Effector CD8-positive, alpha-beta T cell (primary cell): ENCODE measurements at regions not wholly inside any gene's neighbourhood (a gene's known extent, or its start where the extent isn't known, plus 50 kb on each side); places are given as distances from the start of the nearest gene placed in this dataset.

Source experiments
- DNase-seq: peaks from one replicate; lab custom pipeline; 2025; lab: John Stamatoyannopoulos, UW

DNA sequence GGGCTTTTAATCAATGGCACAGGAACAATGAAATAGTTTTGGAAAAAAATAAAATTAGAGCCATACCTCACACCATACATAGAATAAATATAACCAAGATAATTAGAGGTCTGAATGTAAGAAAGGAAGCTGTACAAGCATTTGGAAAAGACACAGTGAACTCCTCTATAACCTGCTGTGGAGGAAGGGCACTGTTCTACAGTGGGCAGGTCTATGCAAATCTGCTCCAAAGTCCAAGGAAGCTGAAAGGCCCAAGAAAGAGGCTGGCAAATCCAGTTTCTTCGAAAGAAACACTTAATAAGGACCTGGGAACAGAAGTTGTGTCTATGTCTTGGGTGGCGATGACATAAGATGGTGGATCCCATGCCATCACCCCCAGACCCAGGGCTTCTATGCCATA is 169.4 kb upstream of the RALGAPA2 start:
- no peak for DNase-seq

GRCh38 chr20:20877079-20877478 is 164.6 kb upstream of the RALGAPA2 start:
- DNase-seq, result no peak

GRCh38 chr20:20875716-20876115 is 163.3 kb upstream of the RALGAPA2 start:
- DNase-seq, result no peak

DNA sequence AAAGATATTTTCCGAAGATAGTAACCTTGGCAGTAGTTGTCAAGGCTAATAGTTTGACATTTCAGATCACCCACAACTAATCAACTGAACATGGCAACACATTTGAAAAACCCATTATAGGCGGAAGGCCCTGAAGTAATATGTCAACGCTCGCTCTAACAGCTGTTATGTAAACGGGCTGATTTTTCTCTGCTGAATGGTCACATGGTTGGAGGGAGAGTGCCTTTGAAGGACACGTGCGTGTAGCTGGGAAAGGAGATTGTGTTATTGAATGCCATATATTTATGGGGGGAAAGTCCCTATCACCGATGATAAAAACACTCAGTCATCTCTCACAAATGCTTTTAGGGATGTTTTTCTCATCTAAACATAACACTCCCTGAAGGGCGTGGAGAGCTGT is 160.0 kb upstream of the RALGAPA2 start:
- no peak for DNase-seq

DNA sequence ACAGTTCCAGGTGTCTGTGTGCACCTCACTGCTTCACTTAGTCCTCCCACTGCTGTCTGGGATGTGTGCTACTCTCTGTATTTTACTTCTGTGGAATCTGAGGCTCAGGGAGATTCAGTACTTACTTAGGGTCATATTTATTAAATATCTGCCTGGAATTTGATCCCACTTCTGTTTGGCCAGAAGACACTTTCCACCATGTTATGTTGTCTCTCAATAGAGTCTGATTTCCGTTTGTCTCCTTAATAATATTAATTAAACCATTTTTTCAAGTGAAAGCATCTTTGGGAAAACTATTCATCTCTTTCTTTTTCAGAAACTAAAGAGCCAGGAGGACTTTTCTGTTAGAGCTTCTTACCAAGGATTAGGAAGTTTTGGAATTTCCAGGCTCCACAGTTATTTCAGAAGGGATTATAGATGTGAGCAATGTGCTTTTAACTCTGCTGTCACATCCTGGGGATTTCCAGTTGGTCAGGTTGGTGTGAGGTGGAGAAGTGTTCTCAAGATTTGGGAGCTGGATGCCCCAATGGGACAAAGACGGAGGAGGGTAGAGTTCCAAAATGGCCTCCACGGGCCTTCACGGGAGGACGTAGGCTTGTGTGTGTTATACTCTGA is 156.8 kb upstream of the RALGAPA2 start:
- no peak for DNase-seq

DNA sequence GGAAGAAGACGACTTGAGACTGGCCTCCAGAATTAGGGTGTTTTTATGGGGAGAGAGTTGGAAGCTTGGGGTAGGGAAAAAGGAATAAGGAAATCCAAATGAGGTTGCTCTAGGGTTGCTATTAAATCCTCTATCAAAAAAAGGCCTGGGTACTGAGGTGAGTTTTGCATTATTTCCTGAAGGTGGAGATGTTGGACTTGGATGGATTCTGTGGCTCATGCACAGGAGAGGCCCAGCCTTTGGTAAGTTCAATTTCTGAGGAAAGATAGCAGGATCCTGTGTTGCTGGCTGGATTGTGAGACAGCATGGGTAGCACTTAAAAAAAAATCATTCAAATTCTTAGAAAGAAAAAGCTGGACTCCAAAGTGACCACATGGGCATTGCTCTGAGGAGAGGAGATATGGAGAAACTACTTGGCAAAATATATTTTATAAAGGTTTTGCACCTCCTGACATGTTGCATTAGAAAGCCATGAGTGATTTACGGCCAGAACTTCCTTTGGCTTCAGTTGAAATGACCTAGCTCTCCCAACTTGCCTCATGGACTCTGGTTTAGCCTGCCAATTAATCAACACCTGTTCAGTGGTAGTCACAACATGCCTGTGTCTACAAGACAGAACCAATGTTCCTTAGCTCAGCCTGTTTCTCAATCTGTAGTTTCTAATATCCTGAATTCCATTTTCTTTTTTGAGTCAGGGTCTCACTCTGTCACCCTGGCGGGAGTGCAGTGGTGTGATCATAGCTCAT is 152.1 kb upstream of the RALGAPA2 start:
- no peak for DNase-seq

DNA sequence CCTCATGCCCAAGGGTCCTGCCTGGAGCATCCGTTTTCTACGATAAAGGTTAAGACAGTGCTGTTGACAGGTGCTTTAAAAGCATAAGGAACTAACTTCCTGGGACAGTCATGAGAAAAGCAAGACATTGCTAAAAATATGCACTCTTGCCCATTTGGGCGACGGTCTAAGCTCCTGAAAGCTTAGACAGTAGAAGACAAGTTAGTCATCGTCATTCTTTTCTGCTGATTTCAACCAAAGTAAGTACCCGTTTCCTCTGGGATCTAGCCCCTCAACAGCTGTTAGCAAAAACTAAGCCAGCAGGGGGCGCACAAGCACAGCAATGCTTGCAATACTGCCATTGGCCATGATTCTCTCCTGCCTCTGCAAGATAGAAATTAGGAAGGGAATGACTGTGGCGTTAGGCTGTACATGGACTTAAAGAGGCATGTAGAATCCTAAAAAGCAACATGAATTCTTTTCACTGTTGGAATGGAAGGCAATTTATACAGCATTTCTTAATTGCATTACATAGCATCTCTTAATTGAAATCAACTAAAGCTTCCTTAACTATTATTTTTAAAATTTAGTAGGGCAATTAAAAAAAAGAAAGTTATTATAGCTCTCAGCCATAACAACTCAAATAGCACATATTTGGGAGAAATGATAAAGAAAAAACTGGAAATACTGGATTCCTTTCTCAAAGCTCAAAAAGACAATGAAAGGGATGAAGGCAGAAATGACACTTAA is 147.8 kb upstream of the RALGAPA2 start:
- peak; percentile 71 for DNase-seq

DNA sequence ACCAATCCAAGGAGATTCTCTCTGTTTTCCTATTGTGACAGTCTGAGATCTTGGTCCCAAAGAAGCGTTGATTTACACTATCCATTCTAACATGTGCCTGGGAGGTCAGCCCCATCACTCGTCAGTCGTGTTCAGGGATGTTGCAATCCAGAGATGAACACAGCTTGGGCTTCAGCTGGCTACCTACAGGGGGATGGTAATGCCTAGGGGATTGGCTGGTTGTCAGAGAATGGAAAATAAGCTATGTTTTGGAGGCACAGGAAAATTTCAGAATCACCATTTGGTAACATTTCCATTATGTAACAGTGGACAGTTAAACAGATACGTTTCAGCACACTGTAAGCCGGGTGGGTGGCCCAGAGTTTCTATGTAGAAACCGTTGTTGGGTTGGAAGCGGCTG is 147.1 kb upstream of the RALGAPA2 start:
- no peak for DNase-seq

- DNase-seq, result no peak
These were observed 144.5 kb upstream of the RALGAPA2 start for GRCh38 chr20:20856956-20857355.

DNA sequence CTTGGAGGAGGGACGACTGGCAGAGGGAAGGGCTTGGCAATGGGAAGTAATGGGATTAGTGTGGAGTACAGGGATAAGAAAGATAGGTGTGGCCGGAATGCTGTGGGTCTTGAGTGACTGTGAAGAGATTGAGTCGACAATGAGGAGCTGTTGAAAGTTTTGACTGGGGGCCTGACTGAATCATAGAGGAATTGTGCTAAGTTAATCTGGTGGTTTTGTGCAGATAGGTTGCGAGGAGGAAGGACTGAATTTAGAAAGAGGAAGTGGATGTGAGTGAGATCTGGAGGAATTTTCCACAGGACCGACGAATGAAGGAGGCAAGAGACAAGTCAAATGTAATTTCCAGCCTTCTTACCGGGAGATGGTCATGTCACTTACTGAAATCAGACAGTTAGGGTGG is 143.9 kb upstream of the RALGAPA2 start:
- DNase-seq, result no peak

DNA sequence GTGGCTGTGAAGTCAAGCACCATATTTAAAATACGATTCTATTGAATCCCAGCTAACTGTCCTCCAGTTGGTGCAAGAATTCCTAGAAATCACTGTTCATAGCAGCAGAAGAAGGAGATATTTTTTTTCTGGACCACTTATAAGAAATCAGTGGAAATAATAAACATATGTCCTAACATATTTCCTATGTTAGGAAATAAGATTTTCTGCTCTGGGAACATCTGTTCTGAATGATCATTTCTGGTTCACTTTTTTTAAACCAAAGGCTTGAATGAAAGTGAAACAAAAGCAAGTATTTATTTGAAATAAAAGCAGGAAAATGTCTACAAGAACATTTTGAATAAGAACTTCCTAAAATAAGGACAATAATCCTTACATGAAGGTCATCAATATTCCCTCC is 138.9 kb upstream of the RALGAPA2 start:
- no peak for DNase-seq

GRCh38 chr20:20850407-20850806 is 138.0 kb upstream of the RALGAPA2 start:
- no peak for DNase-seq

GRCh38 chr20:20849161-20849560 is 136.7 kb upstream of the RALGAPA2 start:
- no peak for DNase-seq

GRCh38 chr20:20847814-20848213 is 135.4 kb upstream of the RALGAPA2 start:
- DNase-seq, result no peak

DNA sequence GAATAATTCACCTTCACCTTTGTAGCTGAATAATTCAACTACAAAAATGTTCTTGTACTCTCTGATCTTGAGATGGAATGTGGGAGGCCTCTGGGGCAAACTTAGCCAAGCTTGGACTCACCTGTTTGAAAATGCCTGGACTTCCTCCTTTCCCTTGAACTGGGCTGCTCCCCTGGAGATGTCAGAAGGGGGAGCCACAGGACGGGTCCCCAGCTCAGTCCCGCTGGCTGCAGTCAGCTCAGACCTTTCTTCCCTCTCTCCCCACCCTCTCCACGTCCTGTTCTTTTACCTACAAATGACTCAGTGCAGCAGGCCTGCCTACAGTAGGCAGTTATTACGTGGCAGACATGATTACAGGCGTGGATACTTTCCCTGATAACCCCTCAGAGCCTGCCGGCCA is 131.5 kb upstream of the RALGAPA2 start:
- DNase-seq, result no peak

- no peak for DNase-seq
These were observed 127.3 kb upstream of the RALGAPA2 start for GRCh38 chr20:20839771-20840170.

- DNase-seq, result no peak
These were observed 125.2 kb upstream of the RALGAPA2 start for GRCh38 chr20:20837574-20838021.

DNA sequence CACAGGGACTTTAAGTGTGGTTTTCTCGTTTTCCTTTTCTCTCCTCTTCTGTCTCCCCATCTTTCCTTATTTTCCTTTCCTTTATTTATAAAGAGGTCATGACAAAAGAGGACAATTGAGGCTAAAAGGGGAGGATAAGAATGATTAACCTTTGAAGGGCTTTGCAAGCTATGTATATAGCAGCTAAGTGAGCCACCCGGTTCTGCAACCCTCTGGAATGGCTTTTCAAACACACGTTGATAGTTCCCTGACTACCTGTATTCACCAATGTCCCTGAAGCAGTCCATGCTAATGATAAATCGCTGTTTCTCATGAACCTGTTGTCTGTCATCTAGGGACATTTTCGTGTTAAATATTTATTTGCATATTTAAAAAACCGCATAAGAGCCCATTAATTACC is 124.4 kb upstream of the RALGAPA2 start:
- no peak for DNase-seq

DNA sequence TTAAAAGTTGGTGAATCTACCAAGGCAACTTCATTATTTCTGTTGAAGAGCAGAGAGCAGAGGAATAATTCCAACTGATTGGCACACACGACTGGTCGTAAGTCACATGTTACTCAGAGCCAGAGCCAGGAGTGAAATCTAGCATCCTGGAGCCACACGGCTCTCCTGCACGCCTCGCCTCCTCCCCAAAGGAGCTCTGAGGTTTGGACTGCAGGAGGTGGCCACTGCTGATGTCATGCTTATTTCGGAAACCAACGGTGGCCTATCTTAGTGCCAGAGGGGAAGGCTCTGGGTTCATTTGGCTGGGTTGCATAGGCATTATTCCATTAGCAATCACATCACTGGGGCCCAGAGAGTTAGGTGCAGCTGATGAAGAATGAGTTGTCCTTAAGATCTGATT is 123.5 kb upstream of the RALGAPA2 start:
- DNase-seq, result no peak

DNA sequence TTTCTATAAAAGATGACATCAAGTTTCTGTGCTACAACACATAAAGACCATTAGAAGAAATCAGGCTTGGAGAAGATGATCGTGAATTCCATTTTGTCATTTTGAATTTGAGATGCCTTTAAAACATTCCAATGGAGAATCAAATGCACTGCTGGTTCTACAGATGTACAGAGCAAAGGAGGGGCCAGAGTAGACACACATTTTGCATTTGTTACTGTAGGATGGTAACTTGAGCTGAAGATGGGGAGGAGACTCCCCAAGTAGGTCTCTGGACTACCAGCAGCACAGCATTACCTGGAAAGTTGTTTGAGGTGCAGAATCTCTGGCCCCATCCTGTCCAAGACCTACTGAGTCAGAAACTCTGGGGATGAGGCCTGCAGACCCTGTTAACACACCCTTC is 121.6 kb upstream of the RALGAPA2 start:
- DNase-seq, result no peak

DNA sequence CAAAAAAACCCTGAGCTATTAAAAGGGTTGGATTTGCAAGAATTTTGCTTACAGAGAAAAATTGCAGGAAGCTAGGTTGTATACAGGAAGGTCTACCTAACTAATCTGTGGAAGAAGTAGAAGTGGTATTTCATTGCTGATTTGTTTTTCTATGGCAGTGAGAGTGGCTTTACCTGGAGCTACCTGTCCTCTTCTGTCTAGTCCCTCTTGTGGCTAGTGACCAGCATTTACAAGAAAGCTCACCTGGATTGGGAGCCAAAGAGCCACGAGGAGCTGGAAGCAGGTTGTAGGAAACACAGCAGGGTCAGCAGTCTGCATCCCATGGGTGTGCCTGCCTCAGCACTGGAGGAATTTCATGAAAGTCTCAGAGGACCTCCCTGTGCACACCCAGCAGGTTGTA is 120.3 kb upstream of the RALGAPA2 start:
- no peak for DNase-seq

DNA sequence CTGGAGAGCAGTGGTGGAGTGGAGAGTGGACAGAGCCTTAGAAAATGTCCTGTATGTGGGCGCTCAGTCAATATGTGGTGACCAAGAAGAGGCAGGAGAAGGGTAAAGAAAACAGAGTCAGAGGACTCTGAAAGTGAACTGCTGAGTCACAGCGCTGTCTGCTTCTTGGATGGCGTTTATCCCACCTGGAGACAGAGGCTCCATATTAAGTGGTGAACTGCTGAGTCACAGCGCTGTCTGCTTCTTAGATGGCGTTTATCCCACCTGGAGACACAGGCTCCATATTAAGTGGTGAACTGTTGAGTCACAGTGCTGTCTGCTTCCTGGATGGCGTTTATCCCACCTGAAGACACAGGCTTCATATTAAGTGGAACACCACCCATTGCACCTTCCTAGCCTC is 119.3 kb upstream of the RALGAPA2 start:
- DNase-seq, result no peak

- no peak for DNase-seq
These were observed 117.2 kb upstream of the RALGAPA2 start for GRCh38 chr20:20829681-20830080.
